Mesenchymal stem cell (in vitro differentiated cells and primary cell): ENCODE measurements at regions not wholly inside any gene's neighbourhood (a gene's known extent, or its start where the extent isn't known, plus 50 kb on each side); places are given as distances from the start of the nearest gene placed in this dataset.
"Not testable (repeated sequence)": the region's sequence is repeated elsewhere in the genome, so short reads cannot be mapped to it uniquely, and the experiment has no call there.

Experiments
- DNase-seq: peaks from one replicate; pipeline ENCODE4 v3.0.0-alpha.2; 2013
- H2AFZ ChIP-seq: one replicate; pipeline ENCODE4 v1.6.1; 2013; ENCODE audit warnings: low read depth, mild to moderate bottlenecking, control low read depth, inconsistent platforms, low read length, moderate library complexity
- H2AK5ac ChIP-seq: 2 replicates; pipeline ENCODE4 v1.6.1; 2013; ENCODE audit warnings: low read length, moderate library complexity, mild to moderate bottlenecking, inconsistent platforms; ENCODE audit not compliant: severe bottlenecking
- H2BK120ac ChIP-seq: one replicate; pipeline ENCODE4 v1.6.1; 2013; ENCODE audit warnings: low read depth, mild to moderate bottlenecking, inconsistent platforms, low read length, moderate library complexity
- H2BK12ac ChIP-seq, 2 experiments: one replicate each; pipeline ENCODE4 v1.6.1; 2013; ENCODE audit warnings: inconsistent platforms in 2 of 2, low read length in 2 of 2, mild to moderate bottlenecking in 2 of 2, moderate library complexity in 2 of 2, control low read depth in 1 of 2
- H2BK15ac ChIP-seq: one replicate; pipeline ENCODE4 v1.6.1; 2013; ENCODE audit warnings: mild to moderate bottlenecking, low read depth, inconsistent platforms; ENCODE audit not compliant: poor library complexity, severe bottlenecking
- H2BK5ac ChIP-seq: 2 replicates; pipeline ENCODE4 v1.6.1; 2013; ENCODE audit warnings: low read depth, mild to moderate bottlenecking, low read length, control low read depth, inconsistent platforms; ENCODE audit not compliant: poor library complexity, severe bottlenecking
- H3K14ac ChIP-seq, 2 experiments: one replicate each; pipeline ENCODE4 v1.6.1; 2013; ENCODE audit warnings: inconsistent platforms in 2 of 2, low read length in 2 of 2, control low read depth in 1 of 2, mild to moderate bottlenecking in 1 of 2, moderate library complexity in 1 of 2
- H3K18ac ChIP-seq, 2 experiments: one replicate each; pipeline ENCODE4 v1.6.1; 2013; ENCODE audit warnings: inconsistent platforms in 2 of 2, low read length in 2 of 2, control low read depth in 1 of 2, low read depth in 1 of 2, mild to moderate bottlenecking in 1 of 2
- H3K23ac ChIP-seq, 2 experiments: one replicate each; pipeline ENCODE4 v1.6.1; 2013; ENCODE audit warnings: inconsistent platforms in 2 of 2, low read length in 2 of 2, mild to moderate bottlenecking in 2 of 2, moderate library complexity in 2 of 2, control low read depth in 1 of 2
- H3K27ac ChIP-seq: 2 replicates; pipeline ENCODE4 v1.5.1; 2013; ENCODE audit warnings: mild to moderate bottlenecking, moderate library complexity, low read length, control low read depth, inconsistent platforms; ENCODE audit not compliant: poor library complexity, severe bottlenecking
- H3K27me3 ChIP-seq, 2 experiments: 2 replicates each; pipeline versions ENCODE4 v1.6.1 to v1.7.0; 2013; ENCODE audit warnings: low read length in 2 of 2, mild to moderate bottlenecking in 2 of 2, moderate library complexity in 2 of 2, control low read depth in 1 of 2, inconsistent platforms in 1 of 2; ENCODE audit not compliant: control insufficient read depth in 1 of 2, insufficient read depth in 1 of 2
- H3K36me3 ChIP-seq, 2 experiments: 2 replicates each; pipeline versions ENCODE4 v1.6.1 to v1.7.0; 2013; ENCODE audit warnings: low read length in 2 of 2, control low read depth in 1 of 2, inconsistent platforms in 1 of 2, low read depth in 1 of 2, mild to moderate bottlenecking in 1 of 2; ENCODE audit not compliant: insufficient read depth in 2 of 2, control insufficient read depth in 1 of 2
- H3K4ac ChIP-seq, 2 experiments: one replicate each; pipeline ENCODE4 v1.6.1; 2013; ENCODE audit warnings: inconsistent platforms in 2 of 2, low read length in 2 of 2, mild to moderate bottlenecking in 2 of 2, moderate library complexity in 2 of 2, control low read depth in 1 of 2, low read depth in 1 of 2
- H3K4me1 ChIP-seq: 2 replicates; pipeline ENCODE4 v1.6.1; 2013; ENCODE audit warnings: low read depth, low read length, control low read depth; ENCODE audit not compliant: control insufficient read depth, insufficient read depth
- H3K4me2 ChIP-seq: 2 replicates; pipeline ENCODE4 v1.6.1; 2013; ENCODE audit warnings: low read length, mild to moderate bottlenecking, inconsistent platforms; ENCODE audit not compliant: poor library complexity, severe bottlenecking
- H3K4me3 ChIP-seq, 2 experiments: 2 replicates each; pipeline versions ENCODE4 v1.5.1 to v1.7.0; 2013; ENCODE audit warnings: low read length in 2 of 2, mild to moderate bottlenecking in 2 of 2, control low read depth in 1 of 2, low read depth in 1 of 2; ENCODE audit not compliant: insufficient read depth in 1 of 2
- H3K79me1 ChIP-seq: replicated peaks from 2 replicates; pipeline ENCODE4 v1.6.1; 2013; ENCODE audit warnings: mild to moderate bottlenecking, control low read depth, low read length, inconsistent platforms; ENCODE audit not compliant: poor library complexity, severe bottlenecking
- H3K9ac ChIP-seq: 2 replicates; pipeline ENCODE4 v1.7.0; 2013; ENCODE audit warnings: mild to moderate bottlenecking, low read length, moderate library complexity
- H3K9me3 ChIP-seq: 2 replicates; pipeline ENCODE4 v1.7.0; 2013; ENCODE audit warnings: mild to moderate bottlenecking, low read length; ENCODE audit not compliant: control insufficient read depth
- H4K8ac ChIP-seq: one replicate; pipeline ENCODE4 v1.6.1; 2013; ENCODE audit warnings: inconsistent platforms, mild to moderate bottlenecking, low read length, moderate library complexity
- H4K91ac ChIP-seq: one replicate; pipeline ENCODE4 v1.6.1; 2013; ENCODE audit warnings: mild to moderate bottlenecking, low read length, inconsistent platforms
- WGBS: methylation state at CpG from one replicate; pipeline ENCODE4 v1.1.7; 2013; ENCODE audit warnings: mixed read lengths; 5-methylcytosine and 5-hydroxymethylcytosine counted together

- H3K79me1 ChIP-seq, H2BK120ac ChIP-seq, H2BK5ac ChIP-seq, H3K14ac ChIP-seq, H2BK12ac ChIP-seq, H3K23ac ChIP-seq, H3K4ac ChIP-seq, H2AK5ac ChIP-seq, H2BK15ac ChIP-seq, H3K36me3 ChIP-seq, H4K8ac ChIP-seq, H3K27me3 ChIP-seq, H3K4me1 ChIP-seq, H3K27ac ChIP-seq, H4K91ac ChIP-seq, H3K9ac ChIP-seq, H3K9me3 ChIP-seq, H3K4me3 ChIP-seq, DNase-seq, H3K4me2 ChIP-seq, H3K18ac ChIP-seq, H2AFZ ChIP-seq: not testable (repeated sequence)
- 68% methylated on average over 2 of the region's 3 CpGs for WGBS
These were observed 86.6 kb upstream of the NIPA1 start for GRCh38 chr15:22699881-22700280.

GRCh38 chr15:22710831-22711341, 75.6 kb upstream of the NIPA1 start:
- 93% methylated on average over 3 of the region's 18 CpGs for WGBS
- H3K27me3 ChIP-seq: not testable (repeated sequence)

GRCh38 chr15:22713933-22714332, 72.5 kb upstream of the NIPA1 start:
- WGBS: no CpG with 5 or more reads among the region's 1 CpG
- not testable (repeated sequence) for H2AFZ ChIP-seq, H2BK120ac ChIP-seq, H2BK5ac ChIP-seq, H3K4me1 ChIP-seq, H3K9me3 ChIP-seq, H3K23ac ChIP-seq, H2AK5ac ChIP-seq, DNase-seq, H3K27ac ChIP-seq, H2BK12ac ChIP-seq, H3K18ac ChIP-seq, H3K4me3 ChIP-seq, H3K27me3 ChIP-seq, H3K4ac ChIP-seq, H3K14ac ChIP-seq, H3K36me3 ChIP-seq, H3K4me2 ChIP-seq, H4K91ac ChIP-seq, H3K79me1 ChIP-seq, H4K8ac ChIP-seq, H2BK15ac ChIP-seq, H3K9ac ChIP-seq

More at GRCh38 chr15:22710831-22711341, 75.6 kb upstream of the NIPA1 start:
- H3K79me1 ChIP-seq, H4K91ac ChIP-seq, H3K9ac ChIP-seq, H3K27ac ChIP-seq, H3K4me2 ChIP-seq, H2BK120ac ChIP-seq, H4K8ac ChIP-seq, H3K14ac ChIP-seq, H2BK12ac ChIP-seq, H3K4ac ChIP-seq, H3K4me3 ChIP-seq, H2AK5ac ChIP-seq, H2BK15ac ChIP-seq, DNase-seq, H3K18ac ChIP-seq, H2AFZ ChIP-seq, H3K36me3 ChIP-seq, H3K9me3 ChIP-seq, H2BK5ac ChIP-seq, H3K23ac ChIP-seq, H3K4me1 ChIP-seq: not testable (repeated sequence)

GRCh38 chr15:22714358-22715132, 71.9 kb upstream of the NIPA1 start:
- not testable (repeated sequence) for H3K4ac ChIP-seq, H3K27me3 ChIP-seq, H3K18ac ChIP-seq, H2AK5ac ChIP-seq, H3K27ac ChIP-seq, H3K9me3 ChIP-seq, H4K8ac ChIP-seq, H2BK120ac ChIP-seq, H3K36me3 ChIP-seq, H3K23ac ChIP-seq, H3K4me1 ChIP-seq, DNase-seq, H3K79me1 ChIP-seq, H3K9ac ChIP-seq, H4K91ac ChIP-seq, H3K4me2 ChIP-seq, H3K4me3 ChIP-seq, H3K14ac ChIP-seq, H2BK15ac ChIP-seq, H2BK5ac ChIP-seq, H2AFZ ChIP-seq, H2BK12ac ChIP-seq
- 37% methylated on average over 27 of the region's 77 CpGs for WGBS
